OCI-LY1 (cell line): ENCODE measurements at regions not wholly inside any gene's neighbourhood (a gene's known extent, or its start where the extent isn't known, plus 50 kb on each side); places are given as distances from the start of the nearest gene placed in this dataset.

Experiments
- H2AFZ ChIP-seq: fragments of 200-600 bp; sonication (generic), shearing (Covaris generic); 2 replicates; pipeline ENCODE4 v1.6.0; 2014; ENCODE audit warnings: antibody characterized with exemption, mild to moderate bottlenecking, low read length
- H3F3A ChIP-seq: fragments of 200-600 bp; sonication (generic), shearing (Covaris generic); 2 replicates; pipeline ENCODE4 v1.6.0; 2014; ENCODE audit warnings: mild to moderate bottlenecking, antibody characterized with exemption, low read length, moderate library complexity; ENCODE audit not compliant: insufficient read depth
- H3K27ac ChIP-seq: fragments of 200-600 bp; sonication (generic); 2 replicates; pipeline ENCODE4 v1.5.1; 2014; ENCODE audit warnings: low read length, mixed run types, mild to moderate bottlenecking, low read depth; ENCODE audit not compliant: poor library complexity, severe bottlenecking
- H3K27me3 ChIP-seq: fragments of 200-600 bp; sonication (generic); 2 replicates; pipeline ENCODE4 v1.6.0; 2014; ENCODE audit warnings: antibody characterized with exemption, mild to moderate bottlenecking, low read length, moderate library complexity; ENCODE audit not compliant: insufficient read depth
- H3K36me3 ChIP-seq: fragments of 200-600 bp; sonication (generic); 2 replicates; pipeline ENCODE4 v1.6.1; 2014; ENCODE audit warnings: mild to moderate bottlenecking, antibody characterized with exemption, low read length, moderate library complexity, mixed read lengths; ENCODE audit not compliant: insufficient read depth
- H3K4me1 ChIP-seq: fragments of 200-600 bp; sonication (generic); 2 replicates; pipeline ENCODE4 v1.5.1; 2014; ENCODE audit warnings: mild to moderate bottlenecking, low read length, moderate library complexity; ENCODE audit not compliant: insufficient read depth, severe bottlenecking
- H3K4me2 ChIP-seq: fragments of 200-600 bp; sonication (generic), shearing (Covaris generic); 2 replicates; pipeline ENCODE4 v1.6.1; 2014; ENCODE audit warnings: low read length
- H3K4me3 ChIP-seq: fragments of 200-600 bp; sonication (generic); 2 replicates; pipeline ENCODE4 v1.5.1; 2014; ENCODE audit warnings: low read length, low read depth, mild to moderate bottlenecking, mixed read lengths; ENCODE audit not compliant: poor library complexity, severe bottlenecking
- H3K79me2 ChIP-seq: fragments of 200-600 bp; shearing (Covaris generic); 2 replicates; pipeline ENCODE4 v1.6.1; 2016; ENCODE audit warnings: mixed run types, low read length, mixed read lengths; ENCODE audit not compliant: insufficient read depth
- H3K9ac ChIP-seq: fragments of 200-600 bp; sonication (generic), shearing (Covaris generic); 2 replicates; pipeline ENCODE4 v1.6.1; 2014; ENCODE audit warnings: mild to moderate bottlenecking, low read length, mixed read lengths
- H3K9me2 ChIP-seq: fragments of 200-600 bp; sonication (generic), shearing (Covaris generic); 2 replicates; pipeline ENCODE4 v1.6.1; 2014; ENCODE audit warnings: low read depth, mild to moderate bottlenecking, low read length, mixed read lengths
- H3K9me3 ChIP-seq: fragments of 200-600 bp; shearing (Covaris generic); 2 replicates; pipeline ENCODE4 v1.6.1; 2014; ENCODE audit warnings: low read length, mixed read lengths
- H4K20me1 ChIP-seq: fragments of 200-600 bp; sonication (generic), shearing (Covaris generic); 2 replicates; pipeline ENCODE4 v1.6.0; 2016; ENCODE audit warnings: mild to moderate bottlenecking, low read length; ENCODE audit not compliant: insufficient read depth
- CTCF ChIP-seq: fragments of 200-600 bp; sonication (generic), shearing (Covaris generic); IDR thresholded peaks from 2 replicates; pipeline ENCODE4 v1.5.1; 2017; ENCODE audit warnings: mild to moderate bottlenecking, antibody characterized with exemption, low read length, moderate library complexity, mixed read lengths
- EZH2 ChIP-seq: fragments of 200-600 bp; sonication (generic), shearing (Covaris generic); IDR thresholded peaks from 2 replicates; pipeline ENCODE4 v1.8.0; 2017; ENCODE audit warnings: borderline replicate concordance, mixed run types, mild to moderate bottlenecking, antibody characterized with exemption, low read length, moderate library complexity, mixed read lengths

- H3K4me1 ChIP-seq: no peaks in the 10 kb centered on the region
- no peaks in the 10 kb centered on the region for H3K27me3 ChIP-seq
- no peaks in the 10 kb centered on the region for H4K20me1 ChIP-seq
- no peaks in the 10 kb centered on the region for H3K36me3 ChIP-seq
- TF ChIP-seq EZH2 (no peak), CTCF (no peak)
- no peaks in the 10 kb centered on the region for H3K79me2 ChIP-seq
- no peak overlapping the region for H2AFZ ChIP-seq
- H3K9me2 ChIP-seq: no peaks in the 10 kb centered on the region
- no peak overlapping the region for H3K9ac ChIP-seq
- H3K4me3 ChIP-seq: no peak overlapping the region
- H3K9me3 ChIP-seq: no peaks in the 10 kb centered on the region
- H3K27ac ChIP-seq: no peak overlapping the region
- H3K4me2 ChIP-seq: no peak overlapping the region
- H3F3A ChIP-seq: no peaks in the 10 kb centered on the region
Measured at GRCh38 chr13:33381180-33381579, 95.6 kb upstream of the STARD13 start.

- no peaks in the 10 kb centered on the region for H3F3A ChIP-seq
- H3K4me1 ChIP-seq: no peaks in the 10 kb centered on the region
- no peak overlapping the region for H3K4me2 ChIP-seq
- no peaks in the 10 kb centered on the region for H4K20me1 ChIP-seq
- no peaks in the 10 kb centered on the region for H3K79me2 ChIP-seq
- H3K9me2 ChIP-seq: no peaks in the 10 kb centered on the region
- H3K36me3 ChIP-seq: no peaks in the 10 kb centered on the region
- no peaks in the 10 kb centered on the region for H3K27me3 ChIP-seq
- no peak overlapping the region for H3K27ac ChIP-seq
- H3K4me3 ChIP-seq: no peak overlapping the region
- no peak overlapping the region for H2AFZ ChIP-seq
- no peak overlapping the region for H3K9ac ChIP-seq
- TF ChIP-seq EZH2 (no peak), CTCF (no peak)
- no peaks in the 10 kb centered on the region for H3K9me3 ChIP-seq
Measured at GRCh38 chr13:33381906-33382305, 96.4 kb upstream of the STARD13 start.

- no peak overlapping the region for H2AFZ ChIP-seq
- H3K9me3 ChIP-seq: no peaks in the 10 kb centered on the region
- H3K36me3 ChIP-seq: no peaks in the 10 kb centered on the region
- no peaks in the 10 kb centered on the region for H3K79me2 ChIP-seq
- no peaks in the 10 kb centered on the region for H3F3A ChIP-seq
- no peak overlapping the region for H3K4me3 ChIP-seq
- no peaks in the 10 kb centered on the region for H3K9me2 ChIP-seq
- no peaks in the 10 kb centered on the region for H3K27me3 ChIP-seq
- no peaks in the 10 kb centered on the region for H3K4me1 ChIP-seq
- H3K4me2 ChIP-seq: no peak overlapping the region
- H3K9ac ChIP-seq: no peak overlapping the region
- no peak for TF ChIP-seq EZH2
- TF ChIP-seq CTCF: no peak
- H3K27ac ChIP-seq: no peak overlapping the region
- no peaks in the 10 kb centered on the region for H4K20me1 ChIP-seq
Measured at GRCh38 chr13:33383724-33384577, 98.4 kb upstream of the STARD13 start.
